A549 (cell line): ENCODE measurements at regions not wholly inside any gene's neighbourhood (a gene's known extent, or its start where the extent isn't known, plus 50 kb on each side); places are given as distances from the start of the nearest gene placed in this dataset.

Experiments used
- ATAC-seq, 2 experiments: fragments of 200-7000 bp in 1 of 2; fragments of >200 bp in 1 of 2; cut with Nextera tagmentation in 1 of 2; cut with Tn5 transposase in 1 of 2; 3 replicates each; pipeline versions ENCODE4 v1.8.0 to v1.9.1; 2018 to 2020; ENCODE audit warnings: mild to moderate bottlenecking in 1 of 2, moderate library complexity in 1 of 2
- CTCF ChIA-PET: fragments of 300-600 bp; sonication (Branson Sonifier 250); formaldehyde crosslinking; extraction: SDS; loops from one replicate; lab custom pipeline; 2021; ENCODE audit warnings: antibody characterized with exemption, inconsistent platforms; lab: Yijun Ruan, JAX
- POLR2A ChIA-PET: fragments of 350-600 bp; formaldehyde crosslinking; extraction: SDS; loops from one replicate; lab custom pipeline; 2021; ENCODE audit warnings: antibody characterized with exemption, inconsistent platforms; lab: Yijun Ruan, JAX
- DNase-seq, 2 experiments: peaks; one replicate each; pipeline versions ENCODE4 v3.0.0 to v3.0.0-alpha.2; 2011 to 2016; ENCODE audit warnings: low read depth in 1 of 2, low spot score in 1 of 2
- FAIRE-seq: peaks from 2 replicates; lab custom pipeline; 2011; peaks lifted over from hg19 to GRCh38; lab: Jason Lieb, UNC
- H3K27ac ChIP-seq, 2 experiments: fragments of >200 bp; sonication (Bioruptor Twin); formaldehyde crosslinking; 3 replicates each; pipeline ENCODE4 v1.5.1; 2016 to 2017
- H3K4me1 ChIP-seq: fragments of >200 bp; sonication (Bioruptor Twin); formaldehyde crosslinking; 3 replicates; pipeline ENCODE4 v1.6.1; 2016
- H3K4me2 ChIP-seq: fragments of >200 bp; sonication (Bioruptor Twin); formaldehyde crosslinking; 3 replicates; pipeline ENCODE4 v1.6.1; 2016
- H3K4me3 ChIP-seq: fragments of >200 bp; sonication (Bioruptor Twin); formaldehyde crosslinking; 3 replicates; pipeline ENCODE4 v1.5.1; 2016
- H3K9me3 ChIP-seq: fragments of >200 bp; sonication (Bioruptor Twin); formaldehyde crosslinking; 3 replicates; pipeline ENCODE4 v1.6.1; 2016
- BHLHE40 ChIP-seq: IDR thresholded peaks from 2 replicates; pipeline ENCODE4 v1.6.1; 2012; ENCODE audit warnings: low read depth, low read length, inconsistent platforms
- CTCF ChIP-seq: fragments of >200 bp; sonication (Bioruptor Twin); formaldehyde crosslinking; IDR thresholded peaks from 3 replicates; pipeline ENCODE4 v1.5.1; 2016
- EHF ChIP-seq: fragments of 250-450 bp; sonication (Bioruptor Pico); IDR thresholded peaks from 2 replicates; pipeline ENCODE4 v1.5.0; 2020; ENCODE audit warnings: mild to moderate bottlenecking
- FOSL2 ChIP-seq, 2 experiments: fragments of 450-650 bp in 1 of 2; fragments of >200 bp in 1 of 2; sonication (Bioruptor Twin) in 1 of 2; formaldehyde crosslinking; IDR thresholded peaks; 2 replicates each; pipeline versions ENCODE4 v1.5.0 to v1.6.1; 2016 to 2020; ENCODE audit warnings: mild to moderate bottlenecking in 1 of 2, moderate library complexity in 1 of 2
- HES2 ChIP-seq: fragments of >200 bp; sonication (Bioruptor Twin); formaldehyde crosslinking; IDR thresholded peaks from 2 replicates; pipeline ENCODE4 v1.6.1; 2016
- KDM1A ChIP-seq: fragments of 200-600 bp; sonication (generic); IDR thresholded peaks from 2 replicates; pipeline ENCODE4 v1.6.1; 2016; ENCODE audit warnings: low read depth, mild to moderate bottlenecking
- KDM5A ChIP-seq: fragments of 200-600 bp; sonication (generic); IDR thresholded peaks from 2 replicates; pipeline ENCODE4 v1.6.1; 2016; ENCODE audit warnings: antibody characterized with exemption, mild to moderate bottlenecking
- MAZ ChIP-seq: fragments of 150-350 bp; IDR thresholded peaks from 2 replicates; pipeline ENCODE4 v1.6.1; 2014; ENCODE audit warnings: antibody characterized with exemption, low read depth, low read length, borderline replicate concordance
- POLR2A ChIP-seq: IDR thresholded peaks from 2 replicates; pipeline ENCODE4 v1.6.1; 2012; ENCODE audit warnings: mild to moderate bottlenecking, low read length
- RCOR1 ChIP-seq: fragments of 150-350 bp; IDR thresholded peaks from 2 replicates; pipeline ENCODE4 v1.6.1; 2014; ENCODE audit warnings: antibody characterized with exemption, low read length, low read depth
- SMC3 ChIP-seq: fragments of >200 bp; sonication (Bioruptor Twin); formaldehyde crosslinking; IDR thresholded peaks from 3 replicates; pipeline ENCODE4 v1.6.1; 2018; ENCODE audit warnings: inconsistent platforms
- SREBF2 ChIP-seq: fragments of 450-650 bp; IDR thresholded peaks from 2 replicates; pipeline ENCODE4 v1.6.1; 2014; ENCODE audit warnings: mild to moderate bottlenecking, moderate library complexity
- ZSCAN20 ChIP-seq: fragments of 250-450 bp; sonication (Bioruptor Pico); IDR thresholded peaks from 2 replicates; pipeline ENCODE4 v1.8.0; 2022; ENCODE audit warnings: mild to moderate bottlenecking, moderate library complexity
- WGBS: methylation state at CpG from one replicate; pipeline ENCODE4 v1.1.6; 2017; ENCODE audit errors: missing lambda C conversion rate; 5-methylcytosine and 5-hydroxymethylcytosine counted together
- TF ChIP-seq, protein P1 (sequence below): fragments of 200-600 bp; sonication (generic); IDR thresholded peaks from 2 replicates; pipeline ENCODE4 v1.6.1; 2016; ENCODE audit warnings: antibody characterized with exemption, mild to moderate bottlenecking, moderate library complexity

- peak; percentile 74 for TF ChIP-seq CTCF
- TF ChIP-seq, all 56 proteins: peak for 3
Observed at GRCh38 chr6:18595774-18596530, 208.8 kb downstream of the RNF144B start (continued).

GRCh38 chr6:18596531-18596835 is 209.3 kb downstream of the RNF144B start:
- CTCF ChIA-PET = interaction anchor here (0.6 to 2.8 kb wide), 11 partner anchors 10 to 1645 kb away, joined by 3 to 14 read pairs (median 3); no protein-coding TSS in a partner anchor
- 0 out of 6 replicates have a peak, but pooled peaks of 1 of the 2 experiments have one; percentile 19 for ATAC-seq
- H3K27ac ChIP-seq = no peak overlapping the region
- TF ChIP-seq EHF (CRISPR knock-in tag) (no peak), POLR2A (no peak), ZSCAN20 (CRISPR knock-in tag) (no peak), MAZ (no peak)
- TF ChIP-seq, all 56 proteins: peak for 0
- H3K9me3 ChIP-seq = no peaks in the 10 kb centered on the region
- DNase-seq (no peak), FAIRE-seq (no peak)
- POLR2A ChIA-PET = no interaction called here
- no peak overlapping the region for H3K4me3 ChIP-seq
- no peaks in the 10 kb centered on the region for H3K4me1 ChIP-seq
- no peak overlapping the region for H3K4me2 ChIP-seq

- Histone ChIP-seq H3K27ac (no peak overlapping the region), H3K4me2 (no peak overlapping the region), H3K4me3 (no peak overlapping the region), H3K4me1 (no peaks in the 10 kb centered on the region), H3K9me3 (no peaks in the 10 kb centered on the region)
- no peak for ATAC-seq
- no peak for DNase-seq
- 18% methylated on average over 4 of the region's 4 CpGs for WGBS
- TF ChIP-seq, protein P1, sequence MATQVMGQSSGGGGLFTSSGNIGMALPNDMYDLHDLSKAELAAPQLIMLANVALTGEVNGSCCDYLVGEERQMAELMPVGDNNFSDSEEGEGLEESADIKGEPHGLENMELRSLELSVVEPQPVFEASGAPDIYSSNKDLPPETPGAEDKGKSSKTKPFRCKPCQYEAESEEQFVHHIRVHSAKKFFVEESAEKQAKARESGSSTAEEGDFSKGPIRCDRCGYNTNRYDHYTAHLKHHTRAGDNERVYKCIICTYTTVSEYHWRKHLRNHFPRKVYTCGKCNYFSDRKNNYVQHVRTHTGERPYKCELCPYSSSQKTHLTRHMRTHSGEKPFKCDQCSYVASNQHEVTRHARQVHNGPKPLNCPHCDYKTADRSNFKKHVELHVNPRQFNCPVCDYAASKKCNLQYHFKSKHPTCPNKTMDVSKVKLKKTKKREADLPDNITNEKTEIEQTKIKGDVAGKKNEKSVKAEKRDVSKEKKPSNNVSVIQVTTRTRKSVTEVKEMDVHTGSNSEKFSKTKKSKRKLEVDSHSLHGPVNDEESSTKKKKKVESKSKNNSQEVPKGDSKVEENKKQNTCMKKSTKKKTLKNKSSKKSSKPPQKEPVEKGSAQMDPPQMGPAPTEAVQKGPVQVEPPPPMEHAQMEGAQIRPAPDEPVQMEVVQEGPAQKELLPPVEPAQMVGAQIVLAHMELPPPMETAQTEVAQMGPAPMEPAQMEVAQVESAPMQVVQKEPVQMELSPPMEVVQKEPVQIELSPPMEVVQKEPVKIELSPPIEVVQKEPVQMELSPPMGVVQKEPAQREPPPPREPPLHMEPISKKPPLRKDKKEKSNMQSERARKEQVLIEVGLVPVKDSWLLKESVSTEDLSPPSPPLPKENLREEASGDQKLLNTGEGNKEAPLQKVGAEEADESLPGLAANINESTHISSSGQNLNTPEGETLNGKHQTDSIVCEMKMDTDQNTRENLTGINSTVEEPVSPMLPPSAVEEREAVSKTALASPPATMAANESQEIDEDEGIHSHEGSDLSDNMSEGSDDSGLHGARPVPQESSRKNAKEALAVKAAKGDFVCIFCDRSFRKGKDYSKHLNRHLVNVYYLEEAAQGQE = no peak
- no peak for TF ChIP-seq KDM1A
- no peak for TF ChIP-seq BHLHE40
- TF ChIP-seq SMC3 = no peak
- no peak for TF ChIP-seq RCOR1
- TF ChIP-seq HES2 = no peak
- TF ChIP-seq KDM5A = no peak
- TF ChIP-seq SREBF2 = no peak
- ChIA-PET CTCF (interaction anchor here (0.7 kb wide), 1 partner anchor 993 kb away, joined by 3 read pairs; no protein-coding TSS in a partner anchor), POLR2A (no interaction called here)
- FAIRE-seq = no peak
Observed at GRCh38 chr6:18598551-18599264, 211.6 kb downstream of the RNF144B start.

- FAIRE-seq = no peak
- no peaks in the 10 kb centered on the region for H3K4me1 ChIP-seq
- no peak overlapping the region for H3K27ac ChIP-seq
- no peak for DNase-seq
- POLR2A ChIA-PET = no interaction called here
- H3K4me2 ChIP-seq = no peak overlapping the region
- 6% methylated on average over 2 of the region's 2 CpGs for WGBS
- H3K4me3 ChIP-seq = no peak overlapping the region
- CTCF ChIA-PET = no interaction called here
- no peak for ATAC-seq
- no peak for TF ChIP-seq FOSL2 (IDR thresholded peaks at IDR 0.05)
- no peak for TF ChIP-seq FOSL2 (CRISPR knock-in tag; IDR thresholded peaks at IDR 0.05)
- no peaks in the 10 kb centered on the region for H3K9me3 ChIP-seq
Observed at GRCh38 chr6:18600255-18600654, 213.1 kb downstream of the RNF144B start.
